ENCODE measurements at regions not wholly inside any gene's neighbourhood (a gene's known extent, or its start where the extent isn't known, plus 50 kb on each side); places are given as distances from the start of the nearest gene placed in this dataset.

DNA sequence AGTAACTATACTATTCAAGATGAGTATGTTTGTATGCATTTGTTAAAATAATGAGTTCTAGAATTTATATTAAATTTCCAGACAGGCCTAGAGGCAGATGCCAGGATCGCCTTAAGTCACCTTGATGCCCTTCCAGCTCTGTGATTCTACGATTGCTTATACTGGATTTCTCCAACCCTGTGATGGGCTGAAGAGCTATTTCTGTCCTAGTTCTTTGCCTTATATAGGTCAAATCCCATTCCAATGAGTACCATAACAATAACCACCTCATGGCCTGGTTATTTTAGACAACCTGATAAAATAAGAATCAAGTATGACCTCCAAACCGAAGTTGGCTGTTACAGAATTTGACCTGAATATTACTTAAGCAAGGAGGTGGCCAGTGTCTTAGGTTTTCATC lies 79.8 kb upstream of the BLID start:
- TF ChIP-seq, protein P1, sequence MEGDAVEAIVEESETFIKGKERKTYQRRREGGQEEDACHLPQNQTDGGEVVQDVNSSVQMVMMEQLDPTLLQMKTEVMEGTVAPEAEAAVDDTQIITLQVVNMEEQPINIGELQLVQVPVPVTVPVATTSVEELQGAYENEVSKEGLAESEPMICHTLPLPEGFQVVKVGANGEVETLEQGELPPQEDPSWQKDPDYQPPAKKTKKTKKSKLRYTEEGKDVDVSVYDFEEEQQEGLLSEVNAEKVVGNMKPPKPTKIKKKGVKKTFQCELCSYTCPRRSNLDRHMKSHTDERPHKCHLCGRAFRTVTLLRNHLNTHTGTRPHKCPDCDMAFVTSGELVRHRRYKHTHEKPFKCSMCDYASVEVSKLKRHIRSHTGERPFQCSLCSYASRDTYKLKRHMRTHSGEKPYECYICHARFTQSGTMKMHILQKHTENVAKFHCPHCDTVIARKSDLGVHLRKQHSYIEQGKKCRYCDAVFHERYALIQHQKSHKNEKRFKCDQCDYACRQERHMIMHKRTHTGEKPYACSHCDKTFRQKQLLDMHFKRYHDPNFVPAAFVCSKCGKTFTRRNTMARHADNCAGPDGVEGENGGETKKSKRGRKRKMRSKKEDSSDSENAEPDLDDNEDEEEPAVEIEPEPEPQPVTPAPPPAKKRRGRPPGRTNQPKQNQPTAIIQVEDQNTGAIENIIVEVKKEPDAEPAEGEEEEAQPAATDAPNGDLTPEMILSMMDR (IDR thresholded peaks at IDR 0.05), result no peak
- no peak for TF ChIP-seq POLR2A (IDR thresholded peaks at IDR 0.05)

Data from body of pancreas (tissue), 4 donors.